Ovary (tissue), 3 donors: ENCODE measurements at regions not wholly inside any gene's neighbourhood (a gene's known extent, or its start where the extent isn't known, plus 50 kb on each side); places are given as distances from the start of the nearest gene placed in this dataset.

Experiments
- EP300 ChIP-seq: sonication (generic); formaldehyde crosslinking; IDR thresholded peaks from one replicate; pipeline ENCODE4 v1.6.1; 2017; ENCODE audit warnings: antibody characterized with exemption
- POLR2A ChIP-seq: fragments of 450-650 bp; IDR thresholded peaks from one replicate; pipeline ENCODE4 v1.6.1; 2017; ENCODE audit warnings: antibody characterized with exemption, mild to moderate bottlenecking, moderate library complexity
- TF ChIP-seq, protein P1 (sequence below), 3 donors: fragments of 450-650 bp in 2 of 3; fragments of 200-600 bp in 1 of 3; IDR thresholded peaks; one replicate each; pipeline versions ENCODE4 v1.5.1 to v1.8.0; 2016 to 2022; ENCODE audit warnings: antibody characterized with exemption in 3 of 3, mild to moderate bottlenecking in 1 of 3
- donor health status: DM: no; HTN: no; CAD: no.

- TF ChIP-seq, protein P1, sequence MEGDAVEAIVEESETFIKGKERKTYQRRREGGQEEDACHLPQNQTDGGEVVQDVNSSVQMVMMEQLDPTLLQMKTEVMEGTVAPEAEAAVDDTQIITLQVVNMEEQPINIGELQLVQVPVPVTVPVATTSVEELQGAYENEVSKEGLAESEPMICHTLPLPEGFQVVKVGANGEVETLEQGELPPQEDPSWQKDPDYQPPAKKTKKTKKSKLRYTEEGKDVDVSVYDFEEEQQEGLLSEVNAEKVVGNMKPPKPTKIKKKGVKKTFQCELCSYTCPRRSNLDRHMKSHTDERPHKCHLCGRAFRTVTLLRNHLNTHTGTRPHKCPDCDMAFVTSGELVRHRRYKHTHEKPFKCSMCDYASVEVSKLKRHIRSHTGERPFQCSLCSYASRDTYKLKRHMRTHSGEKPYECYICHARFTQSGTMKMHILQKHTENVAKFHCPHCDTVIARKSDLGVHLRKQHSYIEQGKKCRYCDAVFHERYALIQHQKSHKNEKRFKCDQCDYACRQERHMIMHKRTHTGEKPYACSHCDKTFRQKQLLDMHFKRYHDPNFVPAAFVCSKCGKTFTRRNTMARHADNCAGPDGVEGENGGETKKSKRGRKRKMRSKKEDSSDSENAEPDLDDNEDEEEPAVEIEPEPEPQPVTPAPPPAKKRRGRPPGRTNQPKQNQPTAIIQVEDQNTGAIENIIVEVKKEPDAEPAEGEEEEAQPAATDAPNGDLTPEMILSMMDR (IDR thresholded peaks at IDR 0.05): no peak
- no peak for TF ChIP-seq POLR2A
- TF ChIP-seq EP300: no peak
Measured at GRCh38 chr6:78251931-78252330, 599.1 kb downstream of the MEI4 start.
